HCT116 (cell line): ENCODE measurements at regions not wholly inside any gene's neighbourhood (a gene's known extent, or its start where the extent isn't known, plus 50 kb on each side); places are given as distances from the start of the nearest gene placed in this dataset.

Source experiments
- ATAC-seq: fragments of 200-7000 bp; cut with Tn5 transposase; 2 replicates; pipeline ENCODE4 v1.9.1; 2020; ENCODE audit warnings: mild to moderate bottlenecking, moderate library complexity
- BruUV-seq: library from RNA; stranded (reverse); fragments of 400-500 nt; replicated peaks from 2 replicates; lab custom pipeline; 2021; lab: Mats Ljungman, UMichigan
- CTCF ChIA-PET: fragments of 300-600 bp; sonication (Branson Sonifier 250); formaldehyde crosslinking; loops from one replicate; lab custom pipeline; 2021; ENCODE audit warnings: antibody characterized with exemption; lab: Charles Lee
- POLR2A ChIA-PET: fragments of 300-600, 350-600 bp; sonication (Branson Sonifier 250); formaldehyde crosslinking; loops from one replicate; lab custom pipeline; 2021; ENCODE audit warnings: antibody characterized with exemption; lab: Charles Lee
- RAD21 ChIA-PET, 2 experiments: fragments of 300-600 bp; sonication (Branson Sonifier 250); formaldehyde crosslinking; loops; one replicate each; lab custom pipeline; 2023; ENCODE audit warnings: low total read pairs in 2 of 2; ENCODE audit not compliant: uncharacterized antibody in 2 of 2, unreplicated experiment in 2 of 2, low non-redundant PET in 1 of 2; lab: Charles Lee
- DNase-seq: peaks from one replicate; pipeline ENCODE4 v3.0.0-alpha.2; 2010; ENCODE audit warnings: low read depth, low spot score
- H2AFZ ChIP-seq: fragments of 200-600 bp; shearing (Covaris generic), sonication (generic); 2 replicates; pipeline ENCODE4 v1.6.1; 2017; ENCODE audit warnings: low read depth, mixed run types, mixed read lengths, antibody characterized with exemption, low read length; ENCODE audit not compliant: poor library complexity, severe bottlenecking
- H3K27ac ChIP-seq: 2 replicates; pipeline ENCODE4 v1.5.1; 2012; ENCODE audit warnings: low read depth, low read length
- H3K27me3 ChIP-seq: fragments of 200-600 bp; sonication (generic); 2 replicates; pipeline ENCODE4 v1.6.1; 2016; ENCODE audit warnings: mixed run types, low read length, mixed read lengths; ENCODE audit not compliant: insufficient read depth
- H3K36me3 ChIP-seq, 2 experiments: fragments of 200-500 bp in 1 of 2; fragments of 200-600 bp in 1 of 2; sonication (Bioruptor generic) in 1 of 2; sonication (generic) in 1 of 2; 2 replicates each; pipeline versions ENCODE4 v1.5.1 to v1.6.1; 2014 to 2016; ENCODE audit warnings: low read length in 2 of 2, inconsistent platforms in 1 of 2, mixed read lengths in 1 of 2, mixed run types in 1 of 2; ENCODE audit not compliant: insufficient read depth in 2 of 2, control insufficient read depth in 1 of 2
- H3K4me1 ChIP-seq, 2 experiments: fragments of 200-600 bp in 1 of 2; sonication (generic) in 1 of 2; 2 replicates each; pipeline versions ENCODE4 v1.5.1 to v1.6.1; 2012 to 2017; ENCODE audit warnings: low read length in 2 of 2, inconsistent platforms in 1 of 2, mild to moderate bottlenecking in 1 of 2, mixed read lengths in 1 of 2, mixed run types in 1 of 2, moderate library complexity in 1 of 2; ENCODE audit not compliant: insufficient read depth in 2 of 2, control insufficient read depth in 1 of 2
- H3K4me2 ChIP-seq: fragments of 200-600 bp; sonication (generic); 2 replicates; pipeline ENCODE4 v1.6.1; 2017; ENCODE audit warnings: mixed run types, low read length, mixed read lengths
- H3K4me3 ChIP-seq, 2 experiments: fragments of 200-600 bp in 1 of 2; sonication (generic) in 1 of 2; replicated peaks in 1 of 2; 2 replicates each; pipeline ENCODE4 v1.5.1; 2011 to 2016; ENCODE audit warnings: low read length in 2 of 2, control low read depth in 1 of 2, low read depth in 1 of 2, mild to moderate bottlenecking in 1 of 2, mixed read lengths in 1 of 2, mixed run types in 1 of 2
- H3K79me2 ChIP-seq: fragments of 200-600 bp; sonication (generic); 2 replicates; pipeline ENCODE4 v1.6.1; 2017; ENCODE audit warnings: mild to moderate bottlenecking, mixed run types, low read length, moderate library complexity, mixed read lengths; ENCODE audit not compliant: insufficient read depth
- H3K9ac ChIP-seq: fragments of 200-600 bp; sonication (generic); 2 replicates; pipeline ENCODE4 v1.6.1; 2016; ENCODE audit warnings: low read length, mixed read lengths
- H3K9me2 ChIP-seq: fragments of 200-600 bp; sonication (generic), shearing (Covaris generic); 2 replicates; pipeline ENCODE4 v1.6.1; 2017; ENCODE audit warnings: mixed run types, mild to moderate bottlenecking, moderate library complexity; ENCODE audit not compliant: insufficient read depth
- H3K9me3 ChIP-seq, 2 experiments: fragments of 200-500 bp in 1 of 2; fragments of 200-600 bp in 1 of 2; sonication (Bioruptor generic) in 1 of 2; sonication (generic) in 1 of 2; 2 replicates each; pipeline ENCODE4 v1.6.1; 2014 to 2017; ENCODE audit warnings: low read length in 2 of 2, mixed read lengths in 2 of 2, inconsistent platforms in 1 of 2, low read depth in 1 of 2, mild to moderate bottlenecking in 1 of 2, mixed run types in 1 of 2, moderate library complexity in 1 of 2; ENCODE audit not compliant: control insufficient read depth in 1 of 2, insufficient read depth in 1 of 2
- H4K20me1 ChIP-seq: fragments of 200-600 bp; sonication (generic), shearing (Covaris generic); 2 replicates; pipeline ENCODE4 v1.6.1; 2017; ENCODE audit warnings: mixed run types, mild to moderate bottlenecking, moderate library complexity; ENCODE audit not compliant: insufficient read depth
- ATF3 ChIP-seq: IDR thresholded peaks from 2 replicates; pipeline ENCODE4 v1.6.1; 2012
- CEBPB ChIP-seq: IDR thresholded peaks from 2 replicates; pipeline ENCODE4 v1.6.1; 2012; ENCODE audit warnings: low read depth
- EGR1 ChIP-seq: IDR thresholded peaks from 2 replicates; pipeline ENCODE4 v1.6.1; 2012; ENCODE audit warnings: low read depth
- ELF1 ChIP-seq: IDR thresholded peaks from 2 replicates; pipeline ENCODE4 v1.6.1; 2012; ENCODE audit warnings: low read depth, borderline replicate concordance
- JUND ChIP-seq: IDR thresholded peaks from 2 replicates; pipeline ENCODE4 v1.6.1; 2012
- POLR2A ChIP-seq: IDR thresholded peaks from 2 replicates; pipeline ENCODE4 v1.7.0; 2011; ENCODE audit warnings: borderline replicate concordance; ENCODE audit not compliant: insufficient read depth, insufficient read length; ENCODE audit errors: extremely low read depth
- RAD21 ChIP-seq: IDR thresholded peaks from 2 replicates; pipeline ENCODE4 v1.6.1; 2012; ENCODE audit warnings: low read depth, mild to moderate bottlenecking
- YY1 ChIP-seq: IDR thresholded peaks from 2 replicates; pipeline ENCODE4 v1.6.1; 2011; ENCODE audit warnings: low read length, low read depth, moderate library complexity, mild to moderate bottlenecking; ENCODE audit not compliant: insufficient replicate concordance; ENCODE audit errors: extremely low read depth
- ZFX ChIP-seq: fragments of 450-650 bp; IDR thresholded peaks from 2 replicates; pipeline ENCODE4 v1.6.1; 2017
- intact Hi-C: fragments of 100-400 bp; cut with micrococcal nuclease; formaldehyde crosslinking; loops from 2 replicates; pipeline ENCODE4 v1.10.0; 2022
- TF ChIP-seq, protein P1 (sequence below): IDR thresholded peaks from 2 replicates; pipeline ENCODE4 v1.6.1; 2011; ENCODE audit warnings: mild to moderate bottlenecking, low read length, moderate library complexity; ENCODE audit not compliant: insufficient replicate concordance; ENCODE audit errors: extremely low read depth

DNA sequence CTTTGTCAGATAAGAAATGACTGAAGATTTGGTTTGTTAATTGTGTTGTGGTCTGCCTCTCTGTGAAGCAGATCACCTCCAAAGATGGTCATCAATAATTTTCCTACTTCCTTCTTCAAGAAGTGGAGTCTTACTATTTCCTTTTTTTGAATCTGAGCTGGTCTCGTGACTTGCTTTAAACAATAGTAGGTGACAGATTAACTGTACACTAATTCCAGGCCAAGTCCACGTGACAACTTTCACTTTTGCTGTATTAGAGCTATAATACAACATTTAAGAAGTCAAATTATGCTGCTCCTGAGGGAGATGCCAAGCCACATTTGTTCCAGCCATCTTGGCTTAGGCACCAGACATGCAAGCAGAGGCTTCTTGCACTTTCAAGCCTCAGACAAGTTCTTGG lies 393.8 kb upstream of the GRID2 start:
- Histone ChIP-seq H3K4me3 (no peak overlapping the region), H2AFZ (peak overlapping the region; percentile 22), H3K27me3 (no peaks in the 10 kb centered on the region), H3K4me1 (no peaks in the 10 kb centered on the region), H3K9me3 (no peaks in the 10 kb centered on the region), H4K20me1 (no peaks in the 10 kb centered on the region), H3K9me2 (no peaks in the 10 kb centered on the region), H3K4me2 (no peak overlapping the region), H3K27ac (no peak overlapping the region), H3K36me3 (no peaks in the 10 kb centered on the region), H3K79me2 (no peaks in the 10 kb centered on the region), H3K9ac (no peak overlapping the region)
- BruUV-seq: no TSS peak
- TF ChIP-seq ATF3 (no peak), POLR2A (no peak), ZFX (no peak), EGR1 (no peak), CEBPB (no peak), RAD21 (no peak), YY1 (no peak), JUND (no peak), ELF1 (no peak)
- TF ChIP-seq, protein P1, sequence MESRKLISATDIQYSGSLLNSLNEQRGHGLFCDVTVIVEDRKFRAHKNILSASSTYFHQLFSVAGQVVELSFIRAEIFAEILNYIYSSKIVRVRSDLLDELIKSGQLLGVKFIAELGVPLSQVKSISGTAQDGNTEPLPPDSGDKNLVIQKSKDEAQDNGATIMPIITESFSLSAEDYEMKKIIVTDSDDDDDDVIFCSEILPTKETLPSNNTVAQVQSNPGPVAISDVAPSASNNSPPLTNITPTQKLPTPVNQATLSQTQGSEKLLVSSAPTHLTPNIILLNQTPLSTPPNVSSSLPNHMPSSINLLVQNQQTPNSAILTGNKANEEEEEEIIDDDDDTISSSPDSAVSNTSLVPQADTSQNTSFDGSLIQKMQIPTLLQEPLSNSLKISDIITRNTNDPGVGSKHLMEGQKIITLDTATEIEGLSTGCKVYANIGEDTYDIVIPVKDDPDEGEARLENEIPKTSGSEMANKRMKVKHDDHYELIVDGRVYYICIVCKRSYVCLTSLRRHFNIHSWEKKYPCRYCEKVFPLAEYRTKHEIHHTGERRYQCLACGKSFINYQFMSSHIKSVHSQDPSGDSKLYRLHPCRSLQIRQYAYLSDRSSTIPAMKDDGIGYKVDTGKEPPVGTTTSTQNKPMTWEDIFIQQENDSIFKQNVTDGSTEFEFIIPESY: no peak
- ChIA-PET RAD21 (no interaction called here), CTCF (no interaction called here), POLR2A (no interaction called here)
- DNase-seq (no peak), ATAC-seq (no peak)
- intact Hi-C loops: no loop called here
